GM18867 (cell line): ENCODE measurements at regions not wholly inside any gene's neighbourhood (a gene's known extent, or its start where the extent isn't known, plus 50 kb on each side); places are given as distances from the start of the nearest gene placed in this dataset.

Experiments
- ATAC-seq: cut with Tn5 transposase; IDR thresholded peaks from one replicate; pipeline ENCODE4 v1.9.1; 2021; ENCODE audit warnings: mild to moderate bottlenecking, moderate library complexity; ENCODE audit not compliant: unreplicated experiment

DNA sequence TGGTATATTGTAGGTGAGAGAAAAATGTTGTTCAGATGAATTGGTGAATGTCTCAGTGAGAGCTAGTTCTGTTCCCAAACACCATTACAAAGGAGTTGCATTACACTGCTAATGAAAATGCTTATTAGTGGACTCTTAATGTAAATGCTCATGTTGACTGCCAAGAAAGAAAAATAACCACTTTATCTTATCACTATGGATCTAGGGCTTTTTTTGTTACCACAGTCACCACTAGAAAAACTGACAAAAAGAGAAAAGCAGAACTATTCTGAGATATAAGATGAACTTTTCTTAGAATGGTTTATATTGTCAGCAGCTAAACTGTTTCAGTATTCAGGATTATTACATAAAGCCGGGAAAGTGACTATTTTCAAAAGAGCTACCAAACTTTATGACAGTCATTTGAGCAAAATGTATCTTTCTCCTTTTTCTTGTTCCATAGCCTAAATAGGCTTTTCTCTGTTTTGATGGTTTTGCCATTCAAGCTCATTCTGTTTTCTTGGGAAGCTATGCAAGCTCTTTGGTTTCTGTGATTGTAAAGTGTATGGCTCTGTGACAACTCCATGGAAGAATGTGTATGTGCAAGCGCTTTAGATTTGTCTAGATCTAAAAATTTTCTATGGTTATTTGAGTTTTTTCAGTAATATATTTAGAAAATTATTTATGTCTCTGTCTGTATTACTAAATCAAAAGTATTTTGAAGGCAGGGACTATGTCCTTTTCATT lies 64.2 kb upstream of the DPH5 start:
- ATAC-seq: no peak

DNA sequence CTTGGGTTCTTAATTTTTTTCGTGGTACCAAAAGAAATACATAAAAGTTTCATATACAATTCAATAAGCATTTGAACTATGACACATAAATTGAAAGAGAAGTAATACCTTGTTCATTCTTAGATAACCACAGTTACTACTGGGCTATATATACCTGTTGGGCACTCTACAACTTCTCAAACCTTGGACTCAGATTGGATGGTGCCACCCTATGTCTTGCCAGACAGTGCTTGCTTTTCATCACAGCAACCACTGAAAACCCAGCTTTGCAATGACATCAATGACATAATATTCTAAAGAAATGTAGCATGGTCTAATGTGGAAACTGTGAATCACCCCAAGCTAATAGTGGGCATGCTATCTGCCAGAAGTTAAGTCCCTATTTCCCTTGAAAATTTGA lies 62.8 kb upstream of the DPH5 start:
- ATAC-seq: no peak

DNA sequence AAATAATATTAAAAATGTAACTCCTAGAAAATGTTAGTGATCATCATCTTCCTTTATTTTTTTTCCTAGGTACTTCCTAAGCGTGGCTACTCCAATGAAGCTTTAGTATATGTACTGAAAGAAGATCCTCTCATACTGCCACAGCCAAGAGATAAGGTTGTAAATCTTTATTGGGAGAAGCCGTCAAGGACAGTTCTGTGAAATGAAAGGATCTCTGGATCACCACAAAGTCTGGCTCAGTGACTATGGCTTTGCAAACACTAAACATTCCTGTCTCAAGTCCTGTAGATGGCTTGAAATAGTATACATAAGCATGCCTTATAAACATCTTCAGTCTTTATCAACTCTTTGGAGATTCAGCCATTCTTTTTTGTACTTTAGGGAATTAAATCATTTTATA lies 61.2 kb upstream of the DPH5 start:
- no peak for ATAC-seq

DNA sequence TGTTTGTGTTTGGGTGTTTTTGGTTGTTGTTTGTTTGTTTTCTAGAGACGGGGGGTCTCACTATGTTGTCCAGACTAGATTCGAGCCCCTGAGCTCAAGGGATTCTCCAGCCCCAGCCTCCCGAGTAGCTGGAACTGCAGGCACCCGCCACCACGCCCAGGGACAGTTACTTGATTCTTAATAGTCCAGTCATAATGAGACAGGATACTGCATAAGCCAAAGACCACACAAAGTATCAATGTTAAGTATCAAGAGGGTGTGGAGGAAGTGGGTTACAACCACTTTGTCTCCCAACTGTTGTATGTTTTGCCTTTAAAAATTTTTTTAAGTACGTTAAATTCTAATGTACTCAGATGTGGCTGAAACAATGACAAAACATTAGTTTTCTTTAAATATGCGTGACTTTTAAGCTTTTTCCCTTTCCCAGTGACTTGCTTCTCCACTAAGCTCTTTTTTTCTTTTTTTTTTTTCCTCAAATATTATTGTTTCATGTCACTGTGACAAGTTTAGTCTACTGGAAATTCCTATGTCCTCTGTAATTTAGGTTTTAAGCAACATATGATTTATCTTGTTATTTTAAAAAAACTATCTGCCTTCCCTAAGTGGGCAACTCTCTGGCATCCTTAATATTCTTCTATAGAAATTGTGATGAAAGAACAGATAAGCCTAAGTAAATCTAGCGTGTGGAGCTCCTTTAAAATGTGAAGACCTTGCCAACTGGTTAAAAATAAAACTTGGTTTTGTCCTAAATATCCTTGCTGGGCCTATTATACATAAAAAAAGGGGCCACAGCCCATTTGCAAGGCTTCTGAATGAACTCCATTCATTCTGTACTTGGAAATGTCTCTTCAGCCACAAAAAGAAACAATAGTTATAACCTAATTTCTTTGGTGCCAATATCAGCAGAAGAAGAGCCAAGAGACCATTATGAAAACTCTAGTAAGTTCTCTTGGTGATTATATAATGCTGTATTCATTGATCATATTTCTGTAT lies 56.2 kb upstream of the DPH5 start:
- ATAC-seq: peak; percentile 73

DNA sequence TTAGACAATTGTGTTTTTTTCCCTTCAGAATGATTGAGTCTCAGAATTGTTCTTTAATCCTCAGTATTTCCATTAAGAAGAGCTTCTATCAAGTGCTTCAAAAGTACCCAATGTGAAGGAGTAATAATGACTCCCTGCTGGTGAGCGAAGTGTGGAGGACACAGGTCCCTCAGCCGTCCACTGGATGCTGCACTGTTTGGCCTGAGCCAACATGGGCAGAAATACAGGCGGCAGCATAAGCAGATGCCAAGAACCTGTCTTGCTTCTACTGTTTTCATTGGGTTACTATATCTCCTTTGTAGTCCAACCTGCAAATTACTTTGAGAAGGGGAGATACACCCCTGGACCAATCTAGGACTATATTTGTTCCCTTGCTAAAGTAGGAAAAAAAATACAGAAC lies 55.3 kb upstream of the DPH5 start:
- ATAC-seq: no peak

DNA sequence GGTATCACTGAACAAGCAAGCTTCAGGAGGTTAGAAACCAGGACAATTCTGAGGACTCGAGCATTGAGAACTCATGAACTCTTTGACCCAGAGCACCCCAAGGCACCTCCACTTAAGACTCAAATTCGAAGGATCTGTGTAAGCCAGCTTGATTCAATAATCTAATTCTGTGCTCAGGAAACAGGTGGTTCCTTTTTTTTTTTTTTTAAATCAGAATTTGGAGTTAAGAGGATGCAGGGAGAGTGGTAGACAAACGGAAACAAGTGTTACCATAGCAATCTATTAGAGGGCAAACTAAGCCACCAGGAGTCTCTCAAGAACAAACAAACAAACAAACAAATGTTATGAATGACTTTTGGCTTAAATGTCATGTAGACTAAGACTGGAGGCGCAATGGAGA lies 53.8 kb upstream of the DPH5 start:
- no peak for ATAC-seq

DNA sequence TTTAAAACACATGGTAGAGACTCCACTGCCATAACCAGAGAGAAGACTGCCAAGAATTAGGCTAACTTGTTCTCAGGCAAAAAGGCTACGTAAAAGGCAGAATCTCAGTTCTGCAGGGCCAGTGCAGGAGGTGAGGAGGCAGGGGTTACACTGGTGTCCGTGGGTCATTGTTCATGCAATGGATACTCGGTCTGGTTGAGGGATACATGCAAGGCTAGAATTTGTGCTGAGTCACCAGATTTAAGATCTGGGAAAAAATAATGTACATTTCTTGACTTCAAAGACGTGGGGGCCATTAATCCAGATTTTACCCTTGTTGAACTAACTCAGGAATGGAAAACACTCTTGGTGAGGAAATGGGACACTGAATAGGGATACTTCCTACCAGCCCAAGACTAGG lies 52.3 kb upstream of the DPH5 start:
- no peak for ATAC-seq

DNA sequence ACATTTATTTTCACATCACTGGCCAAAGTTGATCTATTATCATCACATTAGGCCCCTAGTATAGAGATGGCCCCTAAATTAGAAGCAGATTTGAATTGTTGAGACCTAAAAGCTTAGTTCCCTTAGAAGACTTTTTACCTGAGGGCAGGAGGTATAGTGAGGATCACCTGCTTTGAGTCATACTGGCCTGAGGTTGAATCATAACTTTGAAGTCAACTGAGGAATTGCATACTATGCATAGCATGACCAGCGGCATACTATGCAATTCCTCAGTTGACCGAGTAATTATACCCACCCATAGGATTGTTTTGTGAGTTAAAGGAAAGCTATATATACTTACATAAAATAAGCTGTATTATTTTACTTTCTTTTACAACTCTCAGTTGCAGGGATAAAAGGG lies 50.3 kb upstream of the DPH5 start:
- no peak for ATAC-seq
